ENCODE measurements at regions not wholly inside any gene's neighbourhood (a gene's known extent, or its start where the extent isn't known, plus 50 kb on each side); places are given as distances from the start of the nearest gene placed in this dataset.

DNA sequence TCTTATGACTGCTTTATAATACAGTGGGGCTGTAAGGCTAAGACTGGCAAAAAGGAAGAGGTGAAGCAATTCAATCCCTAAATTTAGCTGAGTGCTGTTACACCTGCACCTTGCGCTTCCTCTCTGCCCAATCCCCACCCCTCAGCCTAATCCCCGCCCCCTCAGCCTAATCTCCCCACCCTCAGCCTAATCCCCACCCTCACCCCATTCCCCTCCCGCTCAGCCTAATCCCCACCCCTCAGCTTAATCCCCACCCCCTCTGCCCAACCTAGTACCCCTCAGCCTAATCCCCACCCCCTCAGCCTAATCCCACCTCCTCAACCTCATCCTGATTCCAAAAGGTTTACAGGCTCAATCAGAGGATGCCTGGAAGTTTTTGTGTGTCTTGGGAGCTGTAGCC lies 155.5 kb downstream of the PMP22 start:
- no peak for DNase-seq (ENCODE audit: low read depth)

DNA sequence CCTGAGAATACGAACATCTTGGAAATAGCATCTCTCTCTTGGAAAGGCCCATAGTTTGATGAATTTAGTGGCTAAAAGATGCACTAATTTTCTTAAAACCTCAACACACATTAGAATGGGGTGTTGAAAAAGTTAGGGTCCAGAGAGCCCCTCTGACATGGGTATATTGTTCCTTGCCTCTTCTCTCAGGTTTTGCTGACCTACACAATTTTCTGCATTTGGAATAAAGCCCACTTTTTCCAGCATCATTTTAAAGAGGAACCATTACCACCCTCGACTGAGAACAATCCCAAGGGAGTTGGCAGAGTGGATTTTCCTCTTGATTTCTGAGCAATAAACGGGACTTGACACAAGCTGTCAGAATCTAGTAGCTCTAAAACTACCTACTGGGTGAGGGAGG lies 156.1 kb downstream of the PMP22 start:
- DNase-seq (ENCODE audit: low read depth) = no peak

DNA sequence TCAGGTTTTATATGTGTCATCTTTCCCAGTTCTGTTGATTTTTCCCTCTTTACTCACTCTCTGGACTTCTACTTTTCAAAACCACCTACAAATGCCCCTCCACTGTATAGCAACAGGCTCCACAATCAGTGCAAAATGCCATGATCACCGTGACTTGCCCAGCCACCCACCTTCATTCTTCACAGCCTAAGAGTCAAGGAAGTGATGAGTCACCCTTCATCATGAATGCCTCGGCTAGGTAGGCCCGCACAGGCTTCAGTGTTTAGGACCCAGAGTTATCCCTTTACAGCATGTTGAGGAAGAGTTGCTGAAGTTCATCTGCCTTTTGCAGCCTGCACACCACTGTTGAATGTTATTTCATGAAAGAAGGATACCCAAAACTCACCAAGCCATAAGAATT lies 158.6 kb downstream of the PMP22 start:
- no peak for DNase-seq (ENCODE audit: low read depth)

DNA sequence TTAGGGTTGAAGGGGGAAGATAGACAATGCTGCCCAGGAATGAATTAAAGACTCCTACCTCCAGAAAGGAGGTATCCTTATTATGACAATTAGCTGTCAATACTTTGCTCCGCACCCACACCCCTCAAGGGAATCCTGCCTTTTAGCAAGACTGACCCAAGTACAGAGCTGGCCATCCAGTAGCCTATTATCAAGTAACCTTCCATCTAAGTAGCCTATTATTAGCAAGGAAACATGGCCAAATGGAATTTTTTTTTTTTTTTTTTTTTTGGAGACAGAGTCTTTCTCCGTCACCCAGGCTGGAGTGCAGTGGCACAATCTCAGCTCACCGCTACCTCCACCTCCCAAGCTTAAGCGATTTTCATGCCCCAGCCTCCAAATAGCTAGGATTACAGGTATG lies 161.3 kb downstream of the PMP22 start:
- no peak for DNase-seq (ENCODE audit: low read depth)

DNA sequence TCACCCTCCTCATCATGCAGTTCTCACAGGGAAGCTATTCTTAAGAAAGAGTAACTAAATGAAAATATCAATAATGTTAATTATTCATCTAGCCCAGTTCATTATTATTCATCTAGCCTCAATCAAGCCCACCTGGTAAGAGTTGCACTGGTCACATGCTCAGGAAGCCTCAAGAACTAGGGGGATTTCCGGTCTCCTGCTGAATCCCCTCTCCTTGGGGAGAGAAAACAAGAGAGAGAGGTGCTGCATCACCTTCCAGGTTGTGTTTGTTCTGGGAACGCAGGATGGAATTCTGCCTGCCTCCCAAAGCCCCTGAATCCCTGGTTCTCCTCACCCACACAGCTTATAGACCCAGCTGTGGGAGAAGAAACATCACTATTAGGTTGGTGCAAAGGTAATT lies 164.0 kb downstream of the PMP22 start:
- no peak for DNase-seq (ENCODE audit: low read depth)

DNA sequence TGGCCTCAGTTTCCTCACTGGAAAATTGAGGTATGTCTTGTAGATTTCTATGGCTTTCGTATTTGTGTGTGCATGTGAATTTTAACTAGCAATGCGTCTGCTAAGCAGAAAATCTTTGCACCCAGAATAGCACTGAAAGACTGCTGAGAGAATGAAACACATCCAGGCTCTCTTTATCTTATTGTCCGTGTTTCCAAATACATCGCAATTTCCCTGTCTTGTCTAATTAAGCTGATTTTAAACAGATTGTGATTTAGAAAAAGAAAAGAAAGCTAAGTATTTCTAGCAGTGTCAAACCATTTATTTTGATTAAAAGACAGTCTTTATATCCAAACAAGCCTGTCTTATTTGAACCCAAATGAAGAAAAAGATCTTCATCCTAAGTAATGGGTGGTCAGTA lies 168.6 kb downstream of the PMP22 start:
- DNase-seq (ENCODE audit: low read depth) = no peak

DNA sequence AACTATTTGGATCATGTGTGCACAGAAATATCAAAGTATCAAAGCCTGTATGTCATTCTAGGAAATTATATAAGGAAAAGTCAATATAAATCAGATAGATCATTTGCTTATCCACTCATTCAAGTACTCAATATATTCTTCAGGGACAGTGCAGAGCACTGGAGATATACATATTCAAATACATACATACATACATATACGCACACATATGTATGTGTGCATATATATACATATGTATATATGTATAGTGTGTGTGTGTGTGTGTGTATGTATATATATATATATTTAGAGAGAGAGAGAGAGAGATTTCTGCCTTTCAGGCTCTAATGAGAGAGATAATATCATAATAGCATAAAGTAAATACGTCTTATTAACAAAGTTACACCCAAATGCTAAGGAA lies 169.2 kb downstream of the PMP22 start:
- DNase-seq (ENCODE audit: low read depth) = no peak

DNA sequence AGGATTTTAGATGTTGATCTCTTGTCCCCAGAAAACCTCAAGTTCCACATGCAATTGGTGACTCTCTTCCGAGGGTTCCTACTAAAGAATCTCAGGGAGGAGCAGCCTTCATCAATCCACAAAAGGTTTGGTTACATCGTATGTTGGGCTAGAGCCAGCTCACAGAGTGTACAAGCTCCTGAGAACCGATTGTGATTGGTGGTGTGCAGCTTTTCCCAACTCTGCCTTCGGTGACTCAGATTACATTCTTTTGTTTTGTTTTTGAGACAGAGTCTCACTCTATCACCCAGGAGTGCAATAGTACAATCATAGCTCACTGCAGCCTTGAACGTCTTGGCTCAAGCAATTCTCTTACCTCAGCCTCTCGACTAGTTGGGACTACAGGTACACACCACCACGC lies 172.4 kb downstream of the PMP22 start:
- DNase-seq (ENCODE audit: low read depth) = peak; percentile 48

DNA sequence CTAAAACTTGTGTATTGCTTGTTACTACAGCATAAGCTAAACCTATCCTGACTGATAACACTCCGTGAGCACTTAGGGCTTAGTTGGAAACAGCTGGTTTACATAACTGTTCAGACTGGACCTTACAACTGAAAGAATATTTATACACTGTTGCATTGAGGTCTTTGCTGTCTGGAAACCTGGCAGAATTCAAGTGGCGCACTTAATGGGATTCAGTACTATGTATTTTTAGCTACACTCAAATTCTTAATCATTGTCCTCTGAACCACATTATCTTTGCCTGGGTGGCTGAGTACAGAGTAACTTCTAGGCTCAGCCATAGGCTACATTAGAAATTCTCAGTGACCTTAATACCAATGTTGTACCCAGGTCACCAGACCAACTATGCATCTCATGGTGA lies 172.9 kb downstream of the PMP22 start:
- DNase-seq (ENCODE audit: low read depth) = no peak

DNA sequence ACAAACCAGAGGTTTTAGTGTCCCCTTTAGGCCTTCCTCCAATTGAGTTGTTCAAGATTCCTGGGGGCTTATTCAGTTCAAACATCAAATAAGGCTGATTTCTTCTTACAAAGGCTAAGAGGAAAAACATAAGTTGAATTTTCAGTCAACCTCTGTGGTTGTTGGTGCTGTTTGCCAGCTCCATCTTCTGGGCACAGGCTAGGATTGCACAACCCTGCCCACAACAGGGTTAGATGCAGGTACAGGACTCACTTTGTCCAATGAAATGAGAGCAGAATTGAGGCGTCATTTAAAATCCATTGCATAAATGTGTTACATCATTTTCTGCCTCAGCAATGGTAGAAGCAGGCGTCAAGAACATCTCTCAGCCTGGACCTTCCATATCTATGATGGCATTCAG lies 173.3 kb downstream of the PMP22 start:
- no peak for DNase-seq (ENCODE audit: low read depth)

DNA sequence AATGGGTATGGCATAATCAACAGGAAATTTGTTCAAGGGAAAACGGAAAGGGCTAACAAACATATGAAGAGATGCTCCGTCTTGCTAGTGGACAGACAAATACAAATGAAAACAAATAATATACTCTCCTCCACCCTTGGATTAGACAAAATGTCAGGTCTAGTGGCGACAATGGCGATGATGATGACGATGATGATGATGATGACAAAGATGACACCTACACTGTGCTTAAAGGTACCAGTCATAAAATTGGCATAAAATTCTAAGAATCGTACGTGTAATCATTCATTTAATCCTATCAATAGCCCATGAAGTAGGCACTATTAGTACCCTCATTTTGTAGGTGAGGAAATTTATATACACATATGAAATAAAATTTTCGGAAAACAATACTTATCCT lies 174.6 kb downstream of the PMP22 start:
- DNase-seq (ENCODE audit: low read depth) = no peak

DNA sequence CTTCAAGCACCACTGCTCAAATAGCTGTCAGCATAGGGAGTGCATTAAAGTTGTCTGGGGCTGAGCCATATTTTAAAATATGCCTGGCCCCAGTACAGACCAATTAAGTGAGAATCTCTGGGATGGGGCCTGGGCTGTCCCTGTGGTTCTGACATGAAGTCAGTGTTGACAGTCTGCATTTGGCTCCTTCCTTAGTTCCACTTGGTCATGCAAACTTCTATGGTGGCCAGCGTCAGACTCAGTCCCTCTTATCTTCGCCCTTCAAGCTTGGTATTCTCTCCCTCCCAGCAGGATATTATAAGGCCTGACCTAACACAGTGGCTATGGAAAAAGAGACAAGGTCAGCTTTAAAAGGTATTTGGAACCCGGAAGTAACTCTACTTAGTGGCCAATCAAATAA lies 177.2 kb downstream of the PMP22 start:
- no peak for DNase-seq (ENCODE audit: low read depth)

DNA sequence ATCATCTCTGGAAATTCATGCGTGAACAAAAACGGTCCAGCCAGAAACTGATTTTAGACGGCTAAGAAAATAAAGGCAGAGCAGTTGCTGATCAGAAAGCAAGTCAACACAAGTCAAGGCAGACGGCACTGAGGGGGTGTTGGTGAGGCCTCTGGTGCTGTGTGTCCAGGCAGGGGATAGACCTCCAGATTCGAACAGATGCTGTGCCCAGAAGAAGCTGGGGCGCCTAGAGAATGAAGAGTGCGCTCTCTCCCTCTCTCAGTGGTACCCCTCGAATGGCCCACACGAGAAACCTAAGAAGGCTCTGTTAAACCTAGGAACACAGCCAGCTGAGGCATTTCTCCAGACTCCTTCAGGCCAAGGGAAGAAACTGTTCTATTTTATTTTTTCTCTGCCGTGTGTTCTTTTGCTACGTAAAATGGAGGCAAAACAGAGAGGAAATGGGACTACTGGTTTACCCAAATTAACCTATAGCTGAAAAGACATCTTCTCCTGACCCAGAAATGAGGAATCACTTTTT lies 178.3 kb downstream of the PMP22 start:
- DNase-seq (ENCODE audit: low read depth) = no peak

DNA sequence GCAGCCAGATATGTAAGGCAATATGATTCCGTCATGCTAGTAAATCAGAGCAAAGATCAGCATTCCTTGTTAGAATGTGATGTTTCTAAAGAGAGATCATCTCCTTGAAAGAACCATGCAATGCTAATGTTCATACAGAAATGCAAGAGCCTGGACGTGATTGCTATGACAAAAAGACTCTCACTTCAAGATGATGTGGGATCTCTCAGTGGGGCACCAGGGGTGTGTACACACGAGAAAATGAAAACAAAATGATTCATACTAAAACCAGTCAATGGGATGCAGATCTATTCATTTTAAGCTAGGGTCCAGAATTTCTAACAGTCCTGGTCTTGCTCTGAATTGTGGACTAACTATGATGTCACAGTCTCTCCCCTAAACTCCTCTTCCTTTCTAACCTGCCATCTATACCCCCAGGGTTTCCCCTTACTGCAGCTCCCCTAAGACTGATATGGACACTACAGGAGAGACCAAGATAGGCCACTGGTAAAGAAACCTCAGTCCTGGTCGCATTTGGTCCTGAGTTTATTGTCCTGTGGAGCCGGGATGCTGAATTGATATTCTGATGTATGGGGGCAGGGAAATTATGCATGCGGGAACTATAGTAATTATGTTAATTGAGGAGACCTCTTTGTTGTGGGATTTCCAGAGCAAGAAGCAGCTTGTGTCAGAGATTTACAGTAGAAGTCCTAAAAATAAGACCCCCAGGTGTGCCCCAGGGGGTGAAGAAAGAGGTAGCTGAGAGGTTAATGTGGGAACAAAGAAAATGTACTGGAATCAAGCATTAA lies 179.0 kb downstream of the PMP22 start:
- DNase-seq (ENCODE audit: low read depth) = no peak

DNA sequence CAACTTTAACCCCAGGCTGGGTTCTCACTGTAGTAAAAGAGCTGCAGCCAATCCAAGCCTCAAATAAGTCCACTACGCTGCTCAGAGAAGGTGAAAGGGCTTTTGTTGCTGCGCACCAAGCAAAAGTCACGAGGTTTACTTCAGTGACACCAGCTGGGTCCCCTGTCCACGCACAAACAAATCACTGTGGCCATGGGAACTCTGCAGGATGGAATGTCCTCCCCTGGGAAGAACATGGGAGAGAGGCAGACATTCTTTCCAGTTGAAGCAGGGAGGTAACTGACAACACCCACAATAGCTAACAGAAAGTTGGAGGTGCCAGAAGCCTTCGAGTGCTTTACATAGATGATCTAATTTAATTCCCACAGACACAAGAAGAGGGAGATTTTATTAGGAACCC lies 181.9 kb downstream of the PMP22 start:
- DNase-seq (ENCODE audit: low read depth) = no peak

DNA sequence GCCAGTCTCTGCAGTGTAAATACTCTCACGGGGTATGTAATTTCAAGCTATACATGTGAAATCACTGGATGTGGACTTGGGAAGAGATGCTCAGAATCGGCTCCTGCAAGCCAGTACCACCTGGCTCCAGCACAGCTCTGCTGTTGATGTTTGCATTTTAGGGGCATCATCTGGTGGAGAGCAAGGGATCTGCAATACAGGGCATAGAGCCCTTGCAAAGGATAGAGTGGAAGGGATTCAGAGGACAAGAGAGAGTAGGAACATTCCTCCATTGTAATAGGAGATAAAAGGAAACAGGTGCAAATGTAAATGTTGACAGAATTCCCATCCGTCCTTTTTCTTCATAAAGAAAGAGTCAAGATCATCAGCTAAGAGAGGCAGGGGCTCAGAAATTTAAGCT lies 184.1 kb downstream of the PMP22 start:
- no peak for DNase-seq (ENCODE audit: low read depth)

DNA sequence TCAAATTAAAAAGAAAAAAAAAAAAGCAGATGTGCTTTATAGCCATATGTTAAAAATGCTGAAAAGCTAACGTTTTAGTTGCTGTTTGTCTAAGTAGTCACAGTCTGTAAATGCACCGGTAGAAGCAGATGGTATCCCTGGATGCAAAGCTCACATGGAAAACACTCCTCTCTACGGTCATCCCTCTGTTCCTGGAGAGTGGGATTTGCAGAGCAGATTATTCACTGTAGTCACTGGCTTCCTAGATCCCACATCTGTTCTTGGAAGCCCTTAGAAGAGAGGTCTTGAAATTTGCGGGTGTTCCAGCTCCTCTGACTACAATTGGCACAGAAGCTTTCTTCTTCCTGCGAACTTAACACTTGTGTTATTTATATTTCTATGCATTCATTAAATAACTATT lies 186.6 kb downstream of the PMP22 start:
- no peak for DNase-seq (ENCODE audit: low read depth)

DNA sequence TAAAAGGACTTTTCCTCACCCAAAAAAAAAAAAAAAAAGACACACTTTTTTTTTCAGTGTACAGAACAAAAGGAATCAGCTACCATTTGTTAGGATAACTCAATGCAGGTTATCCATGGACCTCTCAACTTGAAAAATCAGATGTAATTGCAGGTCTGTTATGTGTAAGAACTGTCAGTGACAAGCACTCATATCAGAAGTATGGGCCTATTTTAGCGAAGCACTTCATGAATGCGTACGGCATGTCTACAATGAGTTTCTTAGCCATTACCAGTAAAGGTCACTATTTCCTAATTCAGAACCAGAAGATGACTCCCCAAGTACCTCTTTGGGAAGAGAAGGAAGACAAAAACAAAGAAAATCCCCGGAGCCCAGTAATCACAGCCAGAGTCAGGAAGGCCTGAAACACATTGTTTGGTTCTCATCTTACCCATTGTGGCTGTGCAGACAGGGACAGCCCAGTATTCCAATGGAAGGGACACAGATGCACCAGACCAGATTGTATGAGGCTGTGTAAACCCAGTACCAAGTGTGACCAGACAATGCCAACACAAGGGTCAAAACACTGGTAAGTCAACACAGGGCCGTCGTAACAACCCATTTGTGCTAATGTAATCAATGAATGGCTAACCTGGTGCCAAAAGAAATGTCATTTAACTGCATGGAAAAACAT lies 188.0 kb downstream of the PMP22 start:
- no peak for DNase-seq (ENCODE audit: low read depth)

DNA sequence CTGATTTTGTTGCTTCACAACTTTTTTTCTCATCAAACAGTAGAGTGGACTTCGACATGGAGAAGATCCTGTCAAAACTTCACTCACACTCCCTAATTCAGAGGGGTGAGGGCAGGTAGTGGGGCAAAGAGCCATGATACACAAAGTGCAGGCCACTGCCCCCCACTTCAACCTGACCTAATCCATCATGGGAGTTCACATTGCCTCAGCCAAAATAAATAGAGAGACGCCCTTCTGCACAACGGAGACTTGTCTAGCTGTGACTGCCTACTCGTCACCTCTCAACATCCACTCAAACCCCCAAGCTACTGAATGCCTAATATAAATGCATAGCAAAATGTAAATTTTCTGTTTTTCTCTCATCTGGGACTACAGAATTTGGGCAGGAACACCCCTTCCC lies 213.2 kb downstream of the PMP22 start:
- DNase-seq (ENCODE audit: low read depth) = no peak

DNA sequence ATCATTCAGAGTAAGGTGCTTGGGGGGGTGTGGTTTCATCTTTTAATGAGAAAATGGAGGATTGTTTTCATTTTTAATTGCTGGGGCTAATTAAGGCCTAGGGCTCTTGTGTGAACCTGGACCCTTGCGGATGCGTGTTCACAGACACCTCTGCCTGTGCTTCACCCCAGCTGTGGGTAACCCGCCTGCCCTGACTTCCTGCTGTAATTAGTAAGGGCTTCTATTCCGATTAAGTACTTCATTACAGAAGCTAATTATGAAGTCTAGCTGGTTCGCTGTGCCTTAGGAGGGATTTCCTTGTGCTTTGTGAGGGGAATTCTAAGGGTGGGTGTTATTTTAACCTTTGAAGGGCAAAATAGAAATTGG lies 215.3 kb downstream of the PMP22 start:
- no peak for DNase-seq (ENCODE audit: low read depth)

DNA sequence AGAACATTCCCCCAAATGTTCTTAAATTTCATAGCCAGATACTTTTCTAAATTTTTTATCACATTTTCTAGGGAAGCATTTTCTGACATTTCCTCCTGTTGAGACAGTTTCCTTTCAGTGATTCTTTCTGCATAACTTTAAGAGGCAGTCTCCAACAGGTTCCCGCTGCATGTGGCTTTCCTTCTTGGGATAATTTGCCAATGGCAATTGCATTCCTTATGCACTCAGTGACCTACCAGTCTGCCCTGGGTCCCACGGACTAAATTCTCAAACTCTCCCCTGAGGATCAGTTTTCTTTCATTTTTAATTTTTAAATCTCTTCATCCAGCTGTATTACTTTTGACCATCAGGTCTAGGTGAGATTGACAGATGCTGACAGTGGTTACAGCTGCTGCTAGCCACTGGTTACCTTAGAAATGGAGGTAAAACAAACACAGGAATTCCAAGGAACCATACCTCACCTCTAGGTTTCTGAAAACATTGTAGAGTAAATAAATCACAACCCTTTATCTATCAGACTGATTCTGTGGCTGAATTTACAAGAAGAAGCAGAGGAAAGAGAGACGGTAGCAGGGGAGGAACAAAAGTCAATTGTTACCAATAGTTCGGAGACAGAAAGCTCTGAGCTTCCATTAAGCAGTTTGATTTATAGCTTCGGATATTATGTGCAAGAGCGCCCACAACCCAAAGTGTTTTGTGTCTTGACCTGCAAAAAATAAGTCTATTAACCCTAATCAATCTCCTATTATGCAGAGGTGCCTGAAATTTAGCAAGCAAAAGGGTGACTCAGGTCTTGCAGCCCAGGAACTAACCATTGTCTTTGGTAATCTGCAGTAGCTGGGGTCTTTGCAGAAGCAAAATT lies 216.0 kb downstream of the PMP22 start:
- DNase-seq (ENCODE audit: low read depth) = no peak

DNA sequence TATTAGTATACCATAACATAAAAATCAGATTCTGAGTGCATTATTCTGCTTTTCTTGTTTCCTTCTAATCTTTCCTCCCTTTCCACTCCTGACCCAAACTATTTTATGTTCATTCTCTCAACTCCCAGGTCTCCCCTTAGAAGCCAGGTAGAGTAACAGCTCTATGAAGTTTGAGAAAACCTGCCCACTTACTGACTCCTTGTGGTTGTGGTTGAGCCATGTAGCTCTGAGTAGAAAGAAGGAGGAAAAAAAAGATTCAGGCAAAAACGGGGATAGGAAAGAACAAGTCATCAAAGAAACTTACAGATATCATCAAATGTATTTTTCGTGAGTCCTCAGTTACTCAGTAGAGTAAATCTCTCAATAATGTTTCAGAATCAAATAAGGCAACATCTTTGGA lies 216.7 kb downstream of the PMP22 start:
- DNase-seq (ENCODE audit: low read depth) = no peak

DNA sequence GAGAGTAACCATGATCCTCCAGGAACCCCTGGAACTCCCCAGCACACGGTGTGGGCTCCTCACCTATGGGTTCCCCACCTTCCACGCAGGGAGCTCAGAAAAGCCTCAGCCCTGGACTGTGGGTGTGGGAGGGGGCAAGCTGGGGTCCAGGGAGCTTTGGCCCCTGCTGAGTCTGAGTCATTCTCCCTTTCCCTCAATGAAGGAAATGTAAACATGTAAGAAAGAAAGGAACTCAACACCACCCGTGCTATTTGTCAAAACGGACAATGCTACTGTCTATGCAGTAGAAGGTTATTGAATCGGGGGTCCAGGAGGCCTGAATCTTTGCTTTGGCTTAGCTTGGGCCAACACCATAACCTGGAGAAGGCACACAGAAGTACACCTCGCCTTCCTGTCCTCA lies 222.8 kb downstream of the PMP22 start:
- no peak for DNase-seq (ENCODE audit: low read depth)
